Kidney glomerular epithelial cell (primary cell): ENCODE measurements at regions not wholly inside any gene's neighbourhood (a gene's known extent, or its start where the extent isn't known, plus 50 kb on each side); places are given as distances from the start of the nearest gene placed in this dataset.

Experiments
- DNase-seq: peaks from one replicate; lab custom pipeline; 2025; lab: John Stamatoyannopoulos, UW

GRCh38 chr16:80079072-80079471 is 461.7 kb upstream of the DYNLRB2 start:
- DNase-seq, result peak; percentile 10

GRCh38 chr16:80077696-80078095 is 463.1 kb upstream of the DYNLRB2 start:
- DNase-seq, result no peak

GRCh38 chr16:80074329-80074728 is 466.5 kb upstream of the DYNLRB2 start:
- no peak for DNase-seq

GRCh38 chr16:80071964-80072456 is 468.8 kb upstream of the DYNLRB2 start:
- DNase-seq, result no peak

GRCh38 chr16:80066805-80067580 is 466.5 kb upstream of the MAF start:
- DNase-seq, result no peak

GRCh38 chr16:80065541-80065940 is 465.0 kb upstream of the MAF start:
- DNase-seq, result no peak

GRCh38 chr16:80063713-80064069 is 463.2 kb upstream of the MAF start:
- DNase-seq, result no peak

GRCh38 chr16:80063031-80063712 is 462.6 kb upstream of the MAF start:
- no peak for DNase-seq

GRCh38 chr16:80062361-80063030 is 462.0 kb upstream of the MAF start:
- no peak for DNase-seq

GRCh38 chr16:80060470-80060869 is 459.9 kb upstream of the MAF start:
- no peak for DNase-seq

- no peak for DNase-seq
These were observed 459.3 kb upstream of the MAF start for GRCh38 chr16:80059836-80060235.

GRCh38 chr16:80058214-80058613 is 457.7 kb upstream of the MAF start:
- no peak for DNase-seq

GRCh38 chr16:80056324-80056723 is 455.8 kb upstream of the MAF start:
- no peak for DNase-seq

- no peak for DNase-seq
These were observed 455.3 kb upstream of the MAF start for GRCh38 chr16:80055831-80056230.

GRCh38 chr16:80054647-80055046 is 454.1 kb upstream of the MAF start:
- DNase-seq, result no peak

GRCh38 chr16:80051040-80051439 is 450.5 kb upstream of the MAF start:
- DNase-seq, result no peak

- DNase-seq, result no peak
These were observed 447.7 kb upstream of the MAF start for GRCh38 chr16:80048250-80048649.

GRCh38 chr16:80047842-80048241 is 447.3 kb upstream of the MAF start:
- DNase-seq, result no peak

- DNase-seq, result no peak
These were observed 446.3 kb upstream of the MAF start for GRCh38 chr16:80046848-80047247.

- no peak for DNase-seq
These were observed 445.7 kb upstream of the MAF start for GRCh38 chr16:80046261-80046660.

- no peak for DNase-seq
These were observed 445.3 kb upstream of the MAF start for GRCh38 chr16:80045861-80046260.

- no peak for DNase-seq
These were observed 440.9 kb upstream of the MAF start for GRCh38 chr16:80041410-80041809.

GRCh38 chr16:80040814-80041213 is 440.3 kb upstream of the MAF start:
- DNase-seq, result no peak
